ENCODE measurements at regions not wholly inside any gene's neighbourhood (a gene's known extent, or its start where the extent isn't known, plus 50 kb on each side); places are given as distances from the start of the nearest gene placed in this dataset.

DNA sequence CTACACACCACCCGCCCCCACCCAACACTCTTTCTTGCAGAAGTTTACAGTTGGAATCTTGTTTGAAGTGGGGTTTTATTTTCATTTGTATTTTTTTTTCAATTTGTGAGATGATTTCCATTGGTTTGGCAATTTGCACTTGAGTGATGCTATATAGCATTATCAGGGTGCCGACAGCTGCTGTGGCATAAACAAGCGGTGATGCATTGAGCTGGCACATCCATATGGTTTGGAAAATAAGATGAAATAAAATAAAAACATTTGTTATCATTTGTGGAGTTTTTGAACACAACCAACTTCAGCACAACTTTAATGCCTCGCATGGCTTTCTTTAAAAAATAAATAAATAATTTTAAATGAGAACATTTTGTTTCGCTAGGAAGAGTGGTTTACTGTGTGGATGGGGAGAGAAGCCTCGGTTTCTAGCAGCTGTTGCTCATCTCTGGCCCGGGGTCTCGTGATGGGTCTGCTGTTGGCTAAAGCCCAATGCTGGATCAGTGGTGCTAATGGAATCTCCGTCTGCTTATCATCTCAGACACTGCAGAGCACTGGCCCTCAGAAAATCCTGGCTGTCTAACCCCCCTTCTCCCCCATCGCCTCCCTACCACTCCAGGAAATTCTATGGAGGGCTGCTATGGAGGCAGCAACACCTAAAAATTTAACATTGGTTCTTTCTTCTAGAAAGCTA lies 192.3 kb upstream of the MAF start:
- no peak overlapping the region for H3K27ac Mint-ChIP-seq
- no peak overlapping the region for H3K27ac ChIP-seq (ENCODE audit: low read depth in 1 of 2, low read length in 2 of 2)
- no peaks in the 10 kb centered on the region for H3K36me3 ChIP-seq (ENCODE audit: insufficient read depth, low read length)
- DNase-seq (no peak), ATAC-seq (ENCODE audit: poor library complexity) (no peak)
- no peaks in the 10 kb centered on the region for H3K9me3 Mint-ChIP-seq
- H3K36me3 Mint-ChIP-seq (ENCODE audit: low read depth), result no peaks in the 10 kb centered on the region
- intact Hi-C loops (cut with DNase I, micrococcal nuclease), result no loop called here
- ChIA-PET CTCF (no interaction called here), POLR2A (no interaction called here)
- H3K4me1 ChIP-seq (ENCODE audit: insufficient read depth, low read length), result no peaks in the 10 kb centered on the region
- no peak overlapping the region for H3K4me3 ChIP-seq (ENCODE audit: low read length)
- peaks cover 4% of the 10 kb centered on the region for H3K27me3 Mint-ChIP-seq
- no peaks in the 10 kb centered on the region for H3K27me3 ChIP-seq (ENCODE audit: control insufficient read depth in 1 of 2, insufficient read depth in 2 of 2, low read length in 2 of 2)
- no peak for TF ChIP-seq CTCF (IDR thresholded peaks at IDR 0.05)
- H3K4me1 Mint-ChIP-seq (ENCODE audit: low read depth), result no peaks in the 10 kb centered on the region
- no peak overlapping the region for H3K4me3 Mint-ChIP-seq
- no peaks in the 10 kb centered on the region for H3K9me3 ChIP-seq (ENCODE audit: control insufficient read depth in 1 of 2, insufficient read depth in 1 of 2, low read length in 2 of 2)

- Histone ChIP-seq H3K27ac (ENCODE audit: low read depth in 1 of 2, low read length in 2 of 2) (no peak overlapping the region), H3K9me3 (ENCODE audit: control insufficient read depth in 1 of 2, insufficient read depth in 1 of 2, low read length in 2 of 2) (no peaks in the 10 kb centered on the region), H3K4me1 (ENCODE audit: insufficient read depth, low read length) (no peaks in the 10 kb centered on the region), H3K36me3 (ENCODE audit: insufficient read depth, low read length) (no peaks in the 10 kb centered on the region), H3K4me3 (ENCODE audit: low read length) (no peak overlapping the region), H3K27me3 (ENCODE audit: control insufficient read depth in 1 of 2, insufficient read depth in 2 of 2, low read length in 2 of 2) (no peaks in the 10 kb centered on the region)
- Mint-ChIP-seq H3K4me3 (no peak overlapping the region), H3K9me3 (no peaks in the 10 kb centered on the region), H3K36me3 (ENCODE audit: low read depth) (no peaks in the 10 kb centered on the region), H3K27ac (no peak overlapping the region), H3K4me1 (ENCODE audit: low read depth) (no peaks in the 10 kb centered on the region), H3K27me3 (peaks cover 4% of the 10 kb centered on the region)
- no peak for TF ChIP-seq CTCF (IDR thresholded peaks at IDR 0.05)
- CTCF ChIA-PET, result no interaction called here
- ATAC-seq (ENCODE audit: poor library complexity) (no peak), DNase-seq (no peak)
- POLR2A ChIA-PET, result no interaction called here
- intact Hi-C loops (cut with DNase I, micrococcal nuclease), result no loop called here
Observed at GRCh38 chr16:79792076-79792475, 191.5 kb upstream of the MAF start.

DNA sequence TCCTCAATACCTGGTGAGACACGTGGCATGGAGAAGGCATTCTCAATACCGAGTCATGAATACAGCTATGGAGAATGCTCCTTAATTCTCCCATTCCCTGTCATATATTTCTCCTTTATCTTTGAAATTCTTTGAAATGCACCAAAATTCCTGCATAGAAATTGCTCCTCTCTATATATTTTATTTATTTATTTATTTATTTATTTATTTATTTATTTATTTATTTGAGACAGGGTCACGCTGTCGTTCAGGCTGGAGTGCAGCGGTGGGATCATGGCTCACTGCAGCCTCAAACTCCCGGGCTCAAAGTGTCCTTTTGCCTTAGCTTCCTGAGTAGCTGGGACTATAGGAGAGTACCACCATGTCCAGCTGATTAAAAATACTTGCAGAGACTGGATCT lies 190.3 kb upstream of the MAF start:
- POLR2A ChIA-PET, result no interaction called here
- CTCF ChIA-PET, result no interaction called here
- Mint-ChIP-seq H3K4me3 (no peak overlapping the region), H3K27ac (no peak overlapping the region), H3K9me3 (no peaks in the 10 kb centered on the region), H3K27me3 (no peaks in the 10 kb centered on the region), H3K36me3 (ENCODE audit: low read depth) (no peaks in the 10 kb centered on the region), H3K4me1 (ENCODE audit: low read depth) (no peaks in the 10 kb centered on the region)
- DNase-seq, result no peak
- Histone ChIP-seq H3K4me1 (ENCODE audit: insufficient read depth, low read length) (no peaks in the 10 kb centered on the region), H3K9me3 (ENCODE audit: control insufficient read depth in 1 of 2, insufficient read depth in 1 of 2, low read length in 2 of 2) (no peaks in the 10 kb centered on the region), H3K27me3 (ENCODE audit: control insufficient read depth in 1 of 2, insufficient read depth in 2 of 2, low read length in 2 of 2) (no peaks in the 10 kb centered on the region), H3K27ac (ENCODE audit: low read depth in 1 of 2, low read length in 2 of 2) (no peak overlapping the region), H3K36me3 (ENCODE audit: insufficient read depth, low read length) (no peaks in the 10 kb centered on the region), H3K4me3 (ENCODE audit: low read length) (no peak overlapping the region)
- TF ChIP-seq CTCF (IDR thresholded peaks at IDR 0.05), result no peak
- intact Hi-C loops (cut with DNase I, micrococcal nuclease), result no loop called here
- ATAC-seq (ENCODE audit: poor library complexity), result no peak

All from CD4-positive, alpha-beta T cell (primary cell).